OCI-LY7 (cell line): ENCODE measurements at regions not wholly inside any gene's neighbourhood (a gene's known extent, or its start where the extent isn't known, plus 50 kb on each side); places are given as distances from the start of the nearest gene placed in this dataset.

ENCODE experiments used
- EZH2phosphoT487 ChIP-seq: fragments of 200-600 bp; sonication (generic); IDR thresholded peaks from 2 replicates; pipeline ENCODE4 v1.6.1; 2018; ENCODE audit warnings: low read depth, borderline replicate concordance, mild to moderate bottlenecking, mixed run types, antibody characterized with exemption, low read length, moderate library complexity, mixed read lengths
- TF ChIP-seq, protein P1 (sequence below): fragments of 200-600 bp; sonication (generic); conservative IDR thresholded peaks from 2 replicates; pipeline ENCODE4 v1.5.1; 2014; ENCODE audit warnings: mild to moderate bottlenecking, antibody characterized with exemption, low read length, moderate library complexity, mixed read lengths

DNA sequence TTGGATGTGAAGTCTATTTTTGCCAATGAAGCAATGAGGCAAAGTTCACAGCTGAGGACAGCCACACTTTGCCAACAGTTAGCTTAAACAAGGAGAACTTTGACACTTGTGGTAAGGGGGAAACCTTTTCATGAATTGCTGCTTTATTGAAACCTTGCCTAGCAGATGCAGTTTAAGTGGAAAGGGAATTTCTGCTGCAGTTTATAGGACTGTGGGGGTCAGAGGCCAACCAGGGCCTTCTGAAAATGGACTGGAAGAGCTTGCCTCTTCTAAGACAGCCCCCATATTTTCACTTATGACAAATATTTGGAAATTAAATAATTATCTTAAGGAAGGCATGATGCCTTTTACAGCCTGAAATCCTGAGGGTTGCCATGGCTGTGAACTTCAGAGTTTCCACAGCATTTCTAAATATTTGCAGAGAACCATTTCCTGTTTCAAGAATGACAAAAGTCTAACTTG lies 550.3 kb downstream of the RAB28 start:
- TF ChIP-seq, protein P1, sequence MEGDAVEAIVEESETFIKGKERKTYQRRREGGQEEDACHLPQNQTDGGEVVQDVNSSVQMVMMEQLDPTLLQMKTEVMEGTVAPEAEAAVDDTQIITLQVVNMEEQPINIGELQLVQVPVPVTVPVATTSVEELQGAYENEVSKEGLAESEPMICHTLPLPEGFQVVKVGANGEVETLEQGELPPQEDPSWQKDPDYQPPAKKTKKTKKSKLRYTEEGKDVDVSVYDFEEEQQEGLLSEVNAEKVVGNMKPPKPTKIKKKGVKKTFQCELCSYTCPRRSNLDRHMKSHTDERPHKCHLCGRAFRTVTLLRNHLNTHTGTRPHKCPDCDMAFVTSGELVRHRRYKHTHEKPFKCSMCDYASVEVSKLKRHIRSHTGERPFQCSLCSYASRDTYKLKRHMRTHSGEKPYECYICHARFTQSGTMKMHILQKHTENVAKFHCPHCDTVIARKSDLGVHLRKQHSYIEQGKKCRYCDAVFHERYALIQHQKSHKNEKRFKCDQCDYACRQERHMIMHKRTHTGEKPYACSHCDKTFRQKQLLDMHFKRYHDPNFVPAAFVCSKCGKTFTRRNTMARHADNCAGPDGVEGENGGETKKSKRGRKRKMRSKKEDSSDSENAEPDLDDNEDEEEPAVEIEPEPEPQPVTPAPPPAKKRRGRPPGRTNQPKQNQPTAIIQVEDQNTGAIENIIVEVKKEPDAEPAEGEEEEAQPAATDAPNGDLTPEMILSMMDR, result no peak
- TF ChIP-seq EZH2phosphoT487, result no peak
